Globus pallidus (tissue), 1 donor: ENCODE measurements at regions not wholly inside any gene's neighbourhood (a gene's known extent, or its start where the extent isn't known, plus 50 kb on each side); places are given as distances from the start of the nearest gene placed in this dataset.
A peak's percentile ranks its signal among the peaks of the same experiment; 100 is the strongest.
"Not testable (repeated sequence)": the region's sequence is repeated elsewhere in the genome, so short reads cannot be mapped to it uniquely, and the experiment has no call there.

Source experiments
- DNase-seq: peaks from one replicate; pipeline ENCODE4 v3.0.0-alpha.2; 2015; ENCODE audit warnings: low spot score

DNA sequence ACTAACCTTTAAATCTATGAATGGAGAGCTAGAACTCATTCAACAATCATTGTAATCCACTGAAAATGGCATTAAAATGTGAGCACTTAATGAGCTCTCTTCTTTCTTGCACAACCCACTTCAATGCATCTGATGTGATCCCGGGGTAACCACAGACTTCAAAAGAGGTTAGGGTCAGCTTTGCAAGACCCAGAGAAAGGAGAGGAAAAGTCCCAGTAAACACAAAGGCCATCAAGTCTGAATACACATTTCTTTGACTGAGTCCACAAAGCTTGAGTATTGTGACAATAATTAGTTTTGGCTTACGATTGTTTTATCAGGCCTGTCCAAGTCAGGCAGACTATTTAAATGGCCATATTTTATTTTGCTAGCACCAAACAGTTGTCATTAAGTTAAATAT lies 148.8 kb upstream of the ZNF608 start:
- DNase-seq = no peak

- DNase-seq = no peak
Observed at GRCh38 chr5:124901081-124901480, 154.6 kb upstream of the ZNF608 start.

DNA sequence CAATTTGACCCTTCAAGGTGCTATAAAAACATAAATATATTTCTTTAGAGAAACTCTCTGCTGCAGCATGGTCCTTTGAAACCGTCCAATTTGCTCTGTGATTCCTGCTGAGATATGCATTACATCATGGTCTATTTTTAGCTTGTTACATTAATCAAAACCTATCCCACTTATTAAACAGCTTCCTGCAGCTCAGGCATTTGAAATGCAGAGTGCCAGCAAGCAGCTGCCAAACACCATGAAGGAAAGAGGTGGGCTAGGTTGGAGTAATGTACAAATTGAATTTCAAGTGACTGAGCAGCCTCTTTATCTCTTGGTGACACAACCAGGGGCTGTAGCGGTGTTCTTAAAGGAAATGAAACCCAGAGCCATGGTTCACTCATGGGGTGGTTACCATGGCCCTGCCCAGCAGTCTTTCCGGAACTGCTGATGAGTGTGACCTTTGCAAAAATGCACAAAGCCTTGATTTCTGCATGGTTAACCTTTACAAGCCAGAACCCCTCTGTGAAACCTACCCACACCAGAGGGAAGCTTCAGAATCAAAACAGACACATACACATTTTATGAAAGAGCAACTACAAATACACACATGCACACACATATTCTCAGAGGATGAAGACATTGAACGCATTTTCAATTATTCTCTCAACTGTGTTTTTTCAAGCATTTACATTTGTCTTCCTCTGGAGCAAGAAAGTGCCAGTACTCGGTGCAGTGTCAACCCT lies 155.8 kb upstream of the ZNF608 start:
- no peak for DNase-seq

- DNase-seq = no peak
Observed at GRCh38 chr5:124905256-124906130, 159.1 kb upstream of the ZNF608 start.

GRCh38 chr5:124906339-124907097 lies 160.1 kb upstream of the ZNF608 start:
- peak; percentile 94 for DNase-seq

DNA sequence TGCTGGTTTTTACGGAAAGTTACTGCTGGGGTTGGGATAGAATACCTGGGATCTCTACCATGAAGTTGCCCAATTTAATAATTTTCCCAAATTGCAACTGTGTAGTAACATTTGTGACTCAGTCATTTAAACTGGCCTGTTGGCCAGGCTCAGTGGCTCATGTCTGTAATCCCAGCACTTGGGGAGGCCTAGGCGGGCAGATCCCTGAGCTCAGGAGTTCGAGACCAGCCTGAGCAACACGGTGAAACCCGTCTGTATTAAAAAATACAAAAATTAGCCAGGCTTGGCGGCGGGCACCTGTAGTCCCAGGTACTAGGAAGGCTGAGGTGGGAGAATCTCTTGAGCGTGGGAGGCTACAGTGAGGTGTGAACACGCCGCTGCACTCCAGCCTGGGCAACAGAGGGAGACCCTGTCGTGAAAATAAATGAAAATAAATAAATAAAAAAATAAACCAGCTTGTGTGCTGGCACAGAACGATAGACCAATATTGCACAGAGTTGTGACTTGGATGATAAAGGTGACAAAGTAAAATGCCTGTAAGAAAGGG lies 160.7 kb upstream of the ZNF608 start:
- DNase-seq = no peak

- DNase-seq = peak; percentile 29
Observed at GRCh38 chr5:124908581-124909451, 162.4 kb upstream of the ZNF608 start.

DNA sequence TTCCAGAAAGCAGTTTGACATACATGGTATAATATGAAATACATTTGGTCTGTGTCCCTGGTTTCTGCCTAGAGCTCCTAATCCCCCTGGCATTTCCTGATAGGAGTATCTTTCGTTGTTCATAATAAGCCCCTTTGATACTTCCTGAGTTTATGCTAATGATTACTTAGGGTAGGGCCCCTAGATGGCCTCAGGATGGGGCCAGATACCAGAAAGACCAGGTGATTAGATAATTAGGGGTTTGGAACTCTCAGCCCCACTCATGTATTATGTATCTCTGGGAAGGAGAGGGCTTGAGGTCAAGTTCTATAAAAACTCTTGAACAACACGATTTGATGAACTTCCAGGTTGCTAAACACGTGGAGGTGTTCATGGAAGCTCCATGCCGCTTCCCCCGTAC lies 163.3 kb upstream of the ZNF608 start:
- no peak for DNase-seq

DNA sequence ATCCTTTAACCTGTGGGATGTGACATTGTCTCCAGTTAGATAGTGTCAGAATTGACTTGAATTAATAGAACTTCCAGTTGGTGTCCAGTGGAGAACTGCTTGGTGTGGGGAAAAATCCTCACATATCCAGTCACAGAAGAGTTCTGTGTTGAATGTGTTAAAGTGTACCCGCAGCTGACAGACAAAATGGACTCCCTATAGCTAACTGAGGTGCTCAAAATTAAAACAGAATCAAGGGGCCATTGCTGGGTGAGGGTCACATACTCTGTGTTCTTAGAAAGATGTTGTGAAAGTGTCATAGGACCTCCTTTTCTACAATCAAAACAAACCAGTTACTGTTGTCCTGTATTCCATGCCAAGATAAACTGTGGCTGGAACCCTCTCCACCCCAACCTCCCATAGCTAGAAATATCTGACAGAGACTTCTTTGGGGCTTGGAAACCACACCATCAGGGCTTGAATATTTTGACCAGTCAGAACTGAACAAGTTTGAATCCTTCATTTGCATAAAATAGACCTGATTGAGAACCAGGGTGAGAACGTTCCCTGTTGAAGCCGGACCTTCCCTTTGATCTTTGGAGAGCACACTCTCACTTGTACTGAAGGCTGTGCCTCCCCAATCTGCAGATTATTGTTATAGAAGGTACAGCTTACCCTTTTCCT lies 164.0 kb upstream of the ZNF608 start:
- no peak for DNase-seq

DNA sequence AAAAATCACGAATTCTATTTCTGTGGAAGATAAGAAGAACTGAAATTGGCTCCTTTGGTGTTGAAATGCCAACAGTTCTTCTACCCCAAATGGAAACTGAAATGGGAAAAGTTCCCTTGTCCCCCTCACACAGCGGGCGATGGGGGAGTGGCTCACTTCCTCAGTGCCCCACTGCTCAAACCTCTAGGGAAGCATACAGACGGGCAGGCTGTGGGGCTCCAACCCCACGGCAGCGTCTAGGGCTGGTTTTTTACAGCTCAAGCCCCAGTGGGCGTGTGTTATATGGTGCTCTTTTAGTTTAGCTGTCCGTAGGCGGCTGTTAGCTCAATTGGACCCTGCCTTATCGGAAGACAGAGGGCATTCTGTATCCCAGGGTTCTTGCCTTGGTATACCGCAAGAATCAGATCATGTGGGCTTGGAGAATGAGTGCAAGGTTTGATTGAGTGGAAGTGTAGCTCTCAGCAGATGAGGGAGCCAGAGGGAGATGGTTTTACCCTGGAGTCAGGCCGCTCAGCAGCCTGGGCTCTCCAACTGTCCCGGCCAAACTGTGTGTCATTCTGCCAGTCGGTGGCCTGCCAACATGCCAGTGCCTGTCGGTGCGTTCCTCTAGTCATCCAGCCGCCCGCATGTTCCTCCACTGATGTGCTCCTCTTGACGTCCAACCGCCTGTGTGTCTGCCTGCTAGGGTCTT lies 166.3 kb upstream of the ZNF608 start:
- peak; percentile 59 for DNase-seq

DNA sequence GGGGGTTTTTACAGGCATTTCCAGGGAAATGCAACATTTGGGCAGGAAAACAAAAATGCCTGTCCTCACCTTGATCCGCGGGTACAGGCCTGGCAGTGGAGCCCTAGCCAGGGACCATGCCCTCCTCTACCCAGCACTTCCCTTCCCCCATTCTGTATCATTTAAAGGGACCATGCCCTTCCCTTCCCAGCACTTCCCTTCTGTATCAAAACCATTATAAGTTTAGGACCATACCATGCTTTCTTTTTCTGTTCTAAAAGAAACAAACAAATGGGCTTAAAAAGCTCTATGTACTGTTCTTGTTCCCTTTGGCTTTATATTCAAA lies 166.9 kb upstream of the ZNF608 start:
- no peak for DNase-seq

- not testable (repeated sequence) for DNase-seq
Observed at GRCh38 chr5:124916313-124916712, 169.9 kb upstream of the ZNF608 start.

DNA sequence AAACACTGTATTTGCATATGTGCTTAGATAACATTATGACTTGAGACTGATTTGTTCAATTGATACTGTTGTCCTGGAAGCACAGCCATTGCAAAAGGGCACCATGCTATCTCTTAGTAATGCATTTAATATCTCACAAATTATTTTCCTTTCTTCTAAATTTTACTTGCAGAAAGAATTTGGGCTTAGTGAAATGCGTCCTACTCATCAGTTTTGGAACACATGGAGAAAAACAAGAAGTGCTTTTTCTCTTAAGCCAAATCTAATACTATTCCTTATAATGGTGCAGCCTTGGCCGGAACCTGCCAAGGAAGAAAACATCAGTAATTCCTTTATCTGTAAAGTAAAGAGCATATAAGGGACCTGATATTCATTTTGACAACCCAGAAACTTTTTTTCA lies 172.2 kb upstream of the ZNF608 start:
- peak; percentile 26 for DNase-seq

DNA sequence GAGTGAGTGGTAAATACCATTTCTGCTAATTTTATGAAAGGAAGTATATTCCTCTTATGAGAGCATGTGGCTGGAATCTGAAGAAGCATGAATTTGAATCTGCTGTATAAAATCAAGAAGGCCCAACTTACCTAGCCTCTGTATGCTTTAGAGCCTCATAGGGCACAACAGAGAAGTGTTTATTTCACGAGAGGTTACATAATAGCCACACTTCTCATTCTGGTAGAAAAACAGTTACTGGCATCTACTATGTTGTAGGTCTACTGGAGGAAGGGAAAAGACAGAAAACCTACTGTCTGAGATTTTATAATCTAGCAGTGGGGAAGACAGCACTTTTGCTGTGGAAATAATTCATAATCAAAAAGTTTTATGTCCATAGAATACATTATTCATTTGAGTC lies 172.6 kb upstream of the ZNF608 start:
- DNase-seq = peak; percentile 54

DNA sequence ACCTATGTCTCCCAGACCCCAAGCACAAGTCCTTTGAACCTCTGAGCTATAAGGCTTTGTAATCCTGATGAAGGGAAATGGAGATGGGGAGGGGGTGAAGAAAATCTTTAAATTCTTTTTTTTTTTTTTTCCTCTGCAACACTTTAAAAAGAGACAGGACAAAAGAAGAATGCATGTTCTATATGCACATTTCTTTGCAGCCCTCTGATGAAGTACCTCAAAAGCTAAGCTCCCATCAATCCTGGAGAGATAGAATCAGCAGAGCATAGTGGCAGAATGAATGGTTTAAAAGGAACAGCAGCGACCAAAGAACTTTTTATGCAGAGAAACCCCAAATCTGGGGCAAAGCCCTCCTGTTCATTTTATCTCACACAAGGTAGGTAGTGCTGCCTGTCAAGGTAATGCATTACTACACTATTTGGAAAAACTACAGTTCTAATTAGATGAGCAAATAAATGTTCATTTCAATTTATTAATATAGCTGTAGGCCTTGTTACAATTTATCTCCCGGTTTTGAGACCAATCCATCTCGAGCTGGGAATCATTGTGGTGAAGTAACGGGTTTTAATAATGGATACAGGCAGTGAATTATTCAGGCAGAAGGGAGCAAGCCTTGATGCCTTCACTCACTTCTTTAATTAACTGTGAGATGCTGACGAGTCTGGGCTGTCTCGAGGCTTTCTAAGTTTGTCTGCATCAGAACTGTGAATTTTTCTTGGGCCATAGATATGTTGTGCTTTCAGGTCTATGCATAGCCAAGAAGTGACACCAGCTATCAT lies 173.5 kb upstream of the ZNF608 start:
- DNase-seq = peak; percentile 34

DNA sequence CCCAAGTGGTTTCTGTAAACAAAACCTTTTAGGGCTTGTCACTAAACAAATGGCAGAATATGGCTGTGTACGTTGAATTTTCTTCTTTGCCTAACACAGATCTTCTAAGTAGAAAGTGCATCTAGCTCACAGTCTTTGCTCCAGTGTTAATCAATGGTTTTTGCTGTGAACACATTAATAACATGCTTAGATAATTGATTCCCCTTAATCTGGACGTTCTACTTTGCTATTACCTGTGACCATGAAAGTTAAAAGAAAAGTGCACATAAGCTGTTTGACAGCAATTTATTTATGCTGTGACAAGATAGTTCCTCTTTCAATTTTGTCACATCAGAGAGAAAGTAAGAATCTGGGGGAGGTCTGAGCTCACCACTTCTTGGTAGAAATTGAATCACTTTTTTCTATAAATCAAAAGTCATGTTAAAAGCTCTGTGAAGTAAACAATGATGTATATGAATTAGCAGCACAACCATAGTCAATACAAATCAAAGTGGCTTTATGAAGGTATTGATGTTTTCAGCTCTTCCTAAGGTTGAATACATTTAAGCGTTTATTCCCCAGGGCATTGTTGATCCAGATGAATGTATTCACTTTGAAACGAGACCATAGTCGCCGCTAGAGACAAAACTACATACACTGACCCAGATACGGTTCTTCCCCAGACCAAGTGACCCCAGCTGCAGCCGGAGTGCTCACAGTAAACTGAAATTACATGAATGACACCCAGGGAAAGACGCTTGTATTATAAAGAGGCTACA lies 174.6 kb upstream of the ZNF608 start:
- peak; percentile 68 for DNase-seq

DNA sequence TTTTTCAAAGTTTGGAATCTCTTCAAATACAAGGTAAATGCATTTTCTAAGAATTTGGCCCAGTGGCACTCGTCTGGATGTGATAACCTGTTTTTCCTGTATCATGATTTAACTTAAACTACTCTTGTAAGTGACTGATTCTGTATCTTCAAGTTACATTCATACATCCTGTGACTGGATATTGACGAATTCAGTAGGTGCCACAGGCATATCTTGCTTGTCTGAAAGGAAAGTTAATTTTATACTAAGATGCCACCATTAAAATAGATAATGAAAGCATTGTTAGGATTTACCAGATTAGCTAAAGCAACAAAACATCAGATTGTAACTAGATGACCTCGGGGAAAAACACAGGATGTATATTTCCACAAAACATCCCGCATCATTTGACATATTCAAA lies 175.3 kb upstream of the ZNF608 start:
- peak; percentile 50 for DNase-seq

DNA sequence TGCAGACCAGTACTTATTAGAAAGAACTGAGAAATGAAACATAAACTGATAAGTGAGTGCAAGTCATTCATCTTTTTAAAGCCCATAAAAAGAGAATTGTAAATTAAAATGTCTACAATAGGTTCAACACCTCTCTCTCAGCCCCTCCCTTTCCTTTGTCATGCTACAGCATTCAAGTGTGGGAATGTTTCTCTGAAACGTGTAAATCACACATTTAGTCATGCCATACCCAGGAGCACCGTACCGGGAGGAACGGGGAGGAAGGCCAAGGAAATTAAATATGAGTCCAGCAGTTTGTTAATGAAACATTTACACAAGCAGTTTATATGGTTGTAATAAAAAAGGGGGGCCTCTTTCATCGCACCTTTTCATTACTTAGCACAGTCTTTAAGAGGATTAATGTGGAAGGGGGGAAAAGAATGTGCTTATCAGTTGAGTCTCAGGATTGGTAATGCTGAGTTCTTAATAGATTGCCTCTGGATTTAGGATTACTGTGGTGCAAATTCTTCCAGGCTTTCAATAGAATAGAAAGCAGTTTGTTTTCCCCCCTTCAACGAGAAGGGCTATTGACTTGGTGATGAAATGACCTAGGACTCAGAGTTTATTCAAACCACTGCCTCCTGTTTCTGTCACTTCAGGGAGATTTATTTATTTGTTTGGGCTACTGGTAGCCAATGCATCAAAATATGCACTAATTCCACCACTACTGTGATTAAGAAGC lies 176.0 kb upstream of the ZNF608 start:
- peak; percentile 44 for DNase-seq
